Colonic mucosa (tissue), 4 donors: ENCODE measurements at regions not wholly inside any gene's neighbourhood (a gene's known extent, or its start where the extent isn't known, plus 50 kb on each side); places are given as distances from the start of the nearest gene placed in this dataset.

Source experiments
- DNase-seq: peaks from one replicate; pipeline ENCODE4 v3.0.0-alpha.2; 2020
- H3K27ac ChIP-seq: fragments of 200-600 bp; one replicate; pipeline ENCODE4 v1.8.0; 2021
- H3K27me3 ChIP-seq: fragments of 200-600 bp; one replicate; pipeline ENCODE4 v1.8.0; 2021
- H3K36me3 ChIP-seq: fragments of 200-600 bp; one replicate; pipeline ENCODE4 v1.8.0; 2021
- H3K4me1 ChIP-seq: fragments of 200-600 bp; one replicate; pipeline ENCODE4 v1.8.0; 2021; ENCODE audit warnings: mild to moderate bottlenecking
- H3K4me3 ChIP-seq: fragments of 200-600 bp; one replicate; pipeline ENCODE4 v1.8.0; 2021
- H3K9ac ChIP-seq, 2 donors: one replicate each; pipeline ENCODE4 v1.7.0; 2013; ENCODE audit warnings: control low read depth in 2 of 2, low read depth in 2 of 2, low read length in 2 of 2
- H3K9me3 ChIP-seq: fragments of 200-600 bp; one replicate; pipeline ENCODE4 v1.8.0; 2021
- CTCF ChIP-seq: fragments of 200-600 bp; IDR thresholded peaks from one replicate; pipeline ENCODE4 v1.8.0; 2022; ENCODE audit warnings: antibody characterized with exemption, mild to moderate bottlenecking
- intact Hi-C: fragments of 100-400 bp; cut with DNase I; formaldehyde crosslinking; loops from one replicate; pipeline ENCODE4 v1.14.1; 2022
- donor health status: healthy.
- donor health status: DM: no; HTN: no; CAD: no.
- donor health status: DM: no; HTN: no; CAD: no.

- Histone ChIP-seq H3K27ac (no peak overlapping the region), H3K9ac (no peak overlapping the region), H3K4me1 (no peaks in the 10 kb centered on the region), H3K4me3 (no peak overlapping the region), H3K27me3 (no peaks in the 10 kb centered on the region), H3K36me3 (no peaks in the 10 kb centered on the region), H3K9me3 (no peaks in the 10 kb centered on the region)
- no peak for TF ChIP-seq CTCF
- intact Hi-C loops = no loop called here
- DNase-seq = no peak
Measured at GRCh38 chr18:1952486-1952885, 618.8 kb downstream of the METTL4 start.

GRCh38 chr18:1954583-1955312, 616.6 kb downstream of the METTL4 start:
- Histone ChIP-seq H3K9ac (no peak overlapping the region), H3K36me3 (no peaks in the 10 kb centered on the region), H3K4me3 (no peak overlapping the region), H3K9me3 (no peaks in the 10 kb centered on the region), H3K27me3 (no peaks in the 10 kb centered on the region), H3K4me1 (no peaks in the 10 kb centered on the region), H3K27ac (no peak overlapping the region)
- intact Hi-C loops = no loop called here
- DNase-seq = no peak
- TF ChIP-seq CTCF = no peak

- Histone ChIP-seq H3K4me3 (no peak overlapping the region), H3K4me1 (no peaks in the 10 kb centered on the region), H3K9ac (no peak overlapping the region), H3K27ac (no peak overlapping the region), H3K9me3 (no peaks in the 10 kb centered on the region), H3K27me3 (no peaks in the 10 kb centered on the region), H3K36me3 (no peaks in the 10 kb centered on the region)
- intact Hi-C loops = no loop called here
- no peak for TF ChIP-seq CTCF
- DNase-seq = no peak
Measured at GRCh38 chr18:1958798-1959197, 612.5 kb downstream of the METTL4 start.

GRCh38 chr18:1965016-1965415, 606.3 kb downstream of the METTL4 start:
- intact Hi-C loops = no loop called here
- TF ChIP-seq CTCF = no peak
- Histone ChIP-seq H3K4me1 (no peaks in the 10 kb centered on the region), H3K9ac (no peak overlapping the region), H3K27me3 (no peaks in the 10 kb centered on the region), H3K36me3 (no peaks in the 10 kb centered on the region), H3K4me3 (no peak overlapping the region), H3K9me3 (no peaks in the 10 kb centered on the region), H3K27ac (no peak overlapping the region)
- DNase-seq = no peak

GRCh38 chr18:1965541-1965940, 605.8 kb downstream of the METTL4 start:
- TF ChIP-seq CTCF = no peak
- Histone ChIP-seq H3K4me1 (no peaks in the 10 kb centered on the region), H3K27ac (no peak overlapping the region), H3K36me3 (no peaks in the 10 kb centered on the region), H3K27me3 (no peaks in the 10 kb centered on the region), H3K9ac (no peak overlapping the region), H3K9me3 (no peaks in the 10 kb centered on the region), H3K4me3 (no peak overlapping the region)
- intact Hi-C loops = no loop called here
- DNase-seq = no peak
